HepG2 (cell line): ENCODE measurements at regions not wholly inside any gene's neighbourhood (a gene's known extent, or its start where the extent isn't known, plus 50 kb on each side); places are given as distances from the start of the nearest gene placed in this dataset.

ENCODE experiments used
- ATAC-seq: fragments of 200-7000 bp; cut with Tn5 transposase; 3 replicates; pipeline ENCODE4 v1.9.1; 2020; ENCODE audit warnings: mild to moderate bottlenecking, moderate library complexity
- BruUV-seq: library from RNA; stranded (reverse); fragments of 400-500 nt; replicated peaks from 2 replicates; lab custom pipeline; 2021; lab: Mats Ljungman, UMichigan
- CTCF ChIA-PET: fragments of 300-600 bp; formaldehyde crosslinking; extraction: SDS; loops from one replicate; lab custom pipeline; 2021; ENCODE audit warnings: low total read pairs, inconsistent platforms, low intra/inter-chr PET ratio; lab: Yijun Ruan, JAX
- POLR2A ChIA-PET: fragments of 350-600 bp; sonication (Branson Sonifier 250); formaldehyde crosslinking; loops from one replicate; lab custom pipeline; 2020; ENCODE audit warnings: antibody characterized with exemption, inconsistent platforms; lab: Yijun Ruan, JAX
- DNase-seq: peaks from one replicate; pipeline ENCODE4 v3.0.0-alpha.2; 2015; ENCODE audit warnings: low spot score
- FAIRE-seq: peaks from 3 replicates; lab custom pipeline; 2011; peaks lifted over from hg19 to GRCh38; lab: Jason Lieb, UNC
- H2AFZ ChIP-seq: one replicate; pipeline ENCODE4 v1.6.1; 2011; ENCODE audit warnings: low read length, inconsistent platforms
- H3K27ac ChIP-seq: fragments of 300-600 bp; 3 replicates; pipeline ENCODE4 v1.8.0; 2011; ENCODE audit warnings: mixed run types, mild to moderate bottlenecking, mixed read lengths, low read length, inconsistent platforms; ENCODE audit not compliant: insufficient read depth; ENCODE audit errors: extremely low read length
- H3K27me3 ChIP-seq, 2 experiments: fragments of 200-600 bp in 1 of 2; 2 replicates in 1 of 2; 3 replicates in 1 of 2; pipeline versions ENCODE4 v1.6.0 to v1.8.0; 2011; ENCODE audit warnings: low read length in 2 of 2, mild to moderate bottlenecking in 2 of 2, moderate library complexity in 2 of 2, inconsistent platforms in 1 of 2; ENCODE audit not compliant: insufficient read depth in 2 of 2, control insufficient read depth in 1 of 2
- H3K36me3 ChIP-seq, 2 experiments: fragments of 200-600 bp in 1 of 2; replicated peaks in 1 of 2; 2 replicates in 1 of 2; 3 replicates in 1 of 2; pipeline versions ENCODE4 v1.5.1 to v1.8.0; 2011; ENCODE audit warnings: low read length in 2 of 2, inconsistent platforms in 1 of 2; ENCODE audit not compliant: insufficient read depth in 2 of 2, control insufficient read depth in 1 of 2
- H3K4me1 ChIP-seq: 2 replicates; pipeline ENCODE4 v1.5.1; 2012; ENCODE audit warnings: low read length, inconsistent platforms; ENCODE audit not compliant: insufficient read depth
- H3K4me2 ChIP-seq: 2 replicates; pipeline ENCODE4 v1.6.0; 2011; ENCODE audit warnings: low read depth, low read length, inconsistent platforms
- H3K4me3 ChIP-seq, 3 experiments: fragments of 200-600 bp in 1 of 3; sonication (generic), shearing (Covaris generic) in 1 of 3; replicated peaks in 1 of 3; 2 replicates each; pipeline ENCODE4 v1.5.1; 2011 to 2016; ENCODE audit warnings: low read length in 3 of 3, inconsistent platforms in 2 of 3, low read depth in 2 of 3, mild to moderate bottlenecking in 2 of 3, control low read depth in 1 of 3, mixed read lengths in 1 of 3; ENCODE audit not compliant: insufficient read depth in 1 of 3
- H3K79me2 ChIP-seq: one replicate; pipeline ENCODE4 v1.6.1; 2011; ENCODE audit warnings: low read length, inconsistent platforms; ENCODE audit not compliant: insufficient read depth
- H3K9ac ChIP-seq: 2 replicates; pipeline ENCODE4 v1.6.0; 2011; ENCODE audit warnings: mild to moderate bottlenecking, low read depth, low read length, inconsistent platforms; ENCODE audit not compliant: insufficient read depth
- H3K9me3 ChIP-seq: 2 replicates; pipeline ENCODE4 v1.5.1; 2012; ENCODE audit warnings: mild to moderate bottlenecking, low read length
- H4K20me1 ChIP-seq: 2 replicates; pipeline ENCODE4 v1.6.0; 2011; ENCODE audit warnings: inconsistent platforms, mild to moderate bottlenecking, low read length, moderate library complexity; ENCODE audit not compliant: insufficient read depth
- CCDC6 ChIP-seq: sonication (generic); formaldehyde crosslinking; IDR thresholded peaks from 2 replicates; pipeline ENCODE4 v1.8.1; 2022; ENCODE audit warnings: mild to moderate bottlenecking, missing genetic modification reagents, moderate library complexity
- CREB3 ChIP-seq: sonication (generic); formaldehyde crosslinking; IDR thresholded peaks from 2 replicates; pipeline ENCODE4 v1.5.0; 2020; ENCODE audit warnings: missing genetic modification reagents
- GATA4 ChIP-seq: sonication (generic); IDR thresholded peaks from 2 replicates; pipeline ENCODE4 v1.6.1; 2016; ENCODE audit warnings: antibody characterized with exemption, low read depth, borderline replicate concordance
- HNRNPH1 ChIP-seq: fragments of 200-400 bp; formaldehyde crosslinking; optimal IDR thresholded peaks from 2 replicates; pipeline ENCODE3; 2017; ENCODE audit warnings: mild to moderate bottlenecking, low read depth, low read length
- KAT8 ChIP-seq: IDR thresholded peaks from 2 replicates; pipeline ENCODE4 v1.6.1; 2016; ENCODE audit warnings: missing genetic modification reagents, missing compliant biosample characterization
- MTF1 ChIP-seq: sonication (generic); formaldehyde crosslinking; IDR thresholded peaks from 2 replicates; pipeline ENCODE4 v1.5.0; 2020; ENCODE audit warnings: missing genetic modification reagents
- POGK ChIP-seq: sonication (generic); formaldehyde crosslinking; conservative IDR thresholded peaks from 2 replicates; pipeline ENCODE4 v1.8.0; 2022; ENCODE audit warnings: mild to moderate bottlenecking, moderate library complexity, missing genetic modification reagents
- TFE3 ChIP-seq: IDR thresholded peaks from 2 replicates; pipeline ENCODE4 v1.6.1; 2016
- ZNF569 ChIP-seq: sonication (generic); formaldehyde crosslinking; IDR thresholded peaks from 2 replicates; pipeline ENCODE4 v1.5.0; 2020; ENCODE audit warnings: mild to moderate bottlenecking, missing genetic modification reagents, moderate library complexity, borderline replicate concordance
- ZNF572 ChIP-seq: sonication (generic); formaldehyde crosslinking; IDR thresholded peaks from 2 replicates; pipeline ENCODE4 v1.5.1; 2020; ENCODE audit warnings: mild to moderate bottlenecking, missing genetic modification reagents
- WGBS: methylation state at CpG from one replicate; pipeline ENCODE4 v1.1.6; 2017; ENCODE audit warnings: low lambda C conversion rate; 5-methylcytosine and 5-hydroxymethylcytosine counted together
- in situ Hi-C: cut with HindIII; loops from 2 replicates; pipeline ENCODE4 v1.10.0; 2017; ENCODE audit warnings: low pct_unique_long_range_greater_than_20kb; ENCODE audit not compliant: extremely low pct_ligation_motif_present
- intact Hi-C: fragments of 100-400 bp; cut with micrococcal nuclease; formaldehyde crosslinking; loops from one replicate; pipeline ENCODE4 v1.10.0; 2022; ENCODE audit not compliant: unreplicated experiment
- TF ChIP-seq, protein P1 (sequence below): sonication (generic); formaldehyde crosslinking; IDR thresholded peaks from 2 replicates; pipeline ENCODE4 v1.5.0; 2020; ENCODE audit warnings: missing genetic modification reagents
- TF ChIP-seq, protein P2 (sequence below): sonication (generic); formaldehyde crosslinking; IDR thresholded peaks from 2 replicates; pipeline ENCODE4 v1.4.0; 2020; ENCODE audit warnings: missing genetic modification reagents, borderline replicate concordance
- TF ChIP-seq, protein P3 (sequence below): IDR thresholded peaks from 2 replicates; pipeline ENCODE4 v1.6.1; 2012; ENCODE audit warnings: low read depth, low read length, improper control_type of control experiment
- TF ChIP-seq, protein P4 (sequence below): sonication (generic); formaldehyde crosslinking; IDR thresholded peaks from 2 replicates; pipeline ENCODE4 v1.5.0; 2020; ENCODE audit warnings: mild to moderate bottlenecking, missing genetic modification reagents

DNA sequence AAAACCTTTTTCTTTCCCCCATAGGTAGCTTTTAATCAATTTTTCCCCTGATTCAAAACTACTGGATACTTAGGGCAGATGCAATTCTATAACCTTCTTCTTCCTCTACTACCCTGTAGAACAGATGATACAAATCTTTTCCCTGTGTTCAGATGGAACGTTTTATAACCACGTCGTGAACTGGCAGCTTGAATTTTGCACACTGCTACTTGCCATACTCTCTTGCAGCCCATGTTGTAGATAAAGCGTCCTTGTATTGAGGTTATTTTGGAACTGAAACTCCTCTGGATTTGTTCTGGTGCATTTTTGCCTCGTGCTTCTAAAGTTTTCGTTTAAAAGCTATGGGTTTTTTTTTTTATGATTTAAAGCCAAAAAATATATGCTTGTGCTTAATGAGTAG is 440.2 kb downstream of the RFPL4B start:
- Histone ChIP-seq H4K20me1 (no peaks in the 10 kb centered on the region), H3K4me3 (no peak overlapping the region), H3K4me1 (no peaks in the 10 kb centered on the region), H3K9me3 (no peaks in the 10 kb centered on the region), H3K27me3 (no peaks in the 10 kb centered on the region), H2AFZ (no peak overlapping the region), H3K4me2 (no peak overlapping the region), H3K36me3 (no peaks in the 10 kb centered on the region), H3K27ac (no peak overlapping the region)
- in situ Hi-C loops = loop anchor here (25.0 kb wide), 1 partner anchor 625 kb away; no protein-coding TSS in a partner anchor
- intact Hi-C loops = no loop called here
- DNase-seq = no peak
- FAIRE-seq = no peak
- ChIA-PET POLR2A (no interaction called here), CTCF (no interaction called here)
- no peak for ATAC-seq
- under 1% methylated on average over 6 of the region's 6 CpGs for WGBS
- TF ChIP-seq KAT8 = no peak
- TF ChIP-seq MTF1 = no peak
- TF ChIP-seq, protein P1, sequence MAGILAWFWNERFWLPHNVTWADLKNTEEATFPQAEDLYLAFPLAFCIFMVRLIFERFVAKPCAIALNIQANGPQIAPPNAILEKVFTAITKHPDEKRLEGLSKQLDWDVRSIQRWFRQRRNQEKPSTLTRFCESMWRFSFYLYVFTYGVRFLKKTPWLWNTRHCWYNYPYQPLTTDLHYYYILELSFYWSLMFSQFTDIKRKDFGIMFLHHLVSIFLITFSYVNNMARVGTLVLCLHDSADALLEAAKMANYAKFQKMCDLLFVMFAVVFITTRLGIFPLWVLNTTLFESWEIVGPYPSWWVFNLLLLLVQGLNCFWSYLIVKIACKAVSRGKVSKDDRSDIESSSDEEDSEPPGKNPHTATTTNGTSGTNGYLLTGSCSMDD (CRISPR knock-in tag) = no peak
- TF ChIP-seq TFE3 (CRISPR knock-in tag) = no peak
- no peak for TF ChIP-seq HNRNPH1
- no peak for TF ChIP-seq CREB3 (CRISPR knock-in tag)
- no peak for TF ChIP-seq POGK (CRISPR knock-in tag)
- TF ChIP-seq, protein P2, sequence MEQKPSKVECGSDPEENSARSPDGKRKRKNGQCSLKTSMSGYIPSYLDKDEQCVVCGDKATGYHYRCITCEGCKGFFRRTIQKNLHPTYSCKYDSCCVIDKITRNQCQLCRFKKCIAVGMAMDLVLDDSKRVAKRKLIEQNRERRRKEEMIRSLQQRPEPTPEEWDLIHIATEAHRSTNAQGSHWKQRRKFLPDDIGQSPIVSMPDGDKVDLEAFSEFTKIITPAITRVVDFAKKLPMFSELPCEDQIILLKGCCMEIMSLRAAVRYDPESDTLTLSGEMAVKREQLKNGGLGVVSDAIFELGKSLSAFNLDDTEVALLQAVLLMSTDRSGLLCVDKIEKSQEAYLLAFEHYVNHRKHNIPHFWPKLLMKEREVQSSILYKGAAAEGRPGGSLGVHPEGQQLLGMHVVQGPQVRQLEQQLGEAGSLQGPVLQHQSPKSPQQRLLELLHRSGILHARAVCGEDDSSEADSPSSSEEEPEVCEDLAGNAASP (CRISPR knock-in tag) = no peak
- TF ChIP-seq CCDC6 (CRISPR knock-in tag) = no peak
- TF ChIP-seq, protein P3, sequence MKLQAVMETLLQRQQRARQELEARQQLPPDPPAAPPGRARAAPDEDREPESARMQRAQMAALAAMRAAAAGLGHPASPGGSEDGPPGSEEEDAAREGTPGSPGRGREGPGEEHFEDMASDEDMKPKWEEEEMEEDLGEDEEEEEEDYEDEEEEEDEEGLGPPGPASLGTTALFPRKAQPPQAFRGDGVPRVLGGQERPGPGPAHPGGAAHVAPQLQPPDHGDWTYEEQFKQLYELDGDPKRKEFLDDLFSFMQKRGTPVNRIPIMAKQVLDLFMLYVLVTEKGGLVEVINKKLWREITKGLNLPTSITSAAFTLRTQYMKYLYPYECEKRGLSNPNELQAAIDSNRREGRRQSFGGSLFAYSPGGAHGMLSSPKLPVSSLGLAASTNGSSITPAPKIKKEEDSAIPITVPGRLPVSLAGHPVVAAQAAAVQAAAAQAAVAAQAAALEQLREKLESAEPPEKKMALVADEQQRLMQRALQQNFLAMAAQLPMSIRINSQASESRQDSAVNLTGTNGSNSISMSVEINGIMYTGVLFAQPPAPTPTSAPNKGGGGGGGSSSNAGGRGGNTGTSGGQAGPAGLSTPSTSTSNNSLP = no peak
- TF ChIP-seq, protein P4, sequence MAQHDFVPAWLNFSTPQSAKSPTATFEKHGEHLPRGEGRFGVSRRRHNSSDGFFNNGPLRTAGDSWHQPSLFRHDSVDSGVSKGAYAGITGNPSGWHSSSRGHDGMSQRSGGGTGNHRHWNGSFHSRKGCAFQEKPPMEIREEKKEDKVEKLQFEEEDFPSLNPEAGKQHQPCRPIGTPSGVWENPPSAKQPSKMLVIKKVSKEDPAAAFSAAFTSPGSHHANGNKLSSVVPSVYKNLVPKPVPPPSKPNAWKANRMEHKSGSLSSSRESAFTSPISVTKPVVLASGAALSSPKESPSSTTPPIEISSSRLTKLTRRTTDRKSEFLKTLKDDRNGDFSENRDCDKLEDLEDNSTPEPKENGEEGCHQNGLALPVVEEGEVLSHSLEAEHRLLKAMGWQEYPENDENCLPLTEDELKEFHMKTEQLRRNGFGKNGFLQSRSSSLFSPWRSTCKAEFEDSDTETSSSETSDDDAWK = no peak
- no peak for TF ChIP-seq ZNF569 (CRISPR knock-in tag)
- TF ChIP-seq GATA4 = no peak
- no peak for TF ChIP-seq ZNF572 (CRISPR knock-in tag)
- TF ChIP-seq, all 625 proteins: peak for 0
- Histone ChIP-seq H3K9ac (no peak overlapping the region), H3K79me2 (no peaks in the 10 kb centered on the region)
- no TSS peak for BruUV-seq
